Mucosa of rectum (tissue), 2 donors: ENCODE measurements at regions not wholly inside any gene's neighbourhood (a gene's known extent, or its start where the extent isn't known, plus 50 kb on each side); places are given as distances from the start of the nearest gene placed in this dataset.
"Not testable (repeated sequence)": the region's sequence is repeated elsewhere in the genome, so short reads cannot be mapped to it uniquely, and the experiment has no call there.

Experiments
- H3K27ac ChIP-seq, 2 donors: one replicate each; pipeline ENCODE4 v1.7.0; 2013; ENCODE audit warnings: inconsistent platforms in 2 of 2, low read depth in 2 of 2, low read length in 2 of 2
- H3K27me3 ChIP-seq, 2 donors: one replicate each; pipeline ENCODE4 v1.7.0; 2013; ENCODE audit warnings: low read length in 2 of 2; ENCODE audit not compliant: control insufficient read depth in 2 of 2, insufficient read depth in 2 of 2
- H3K36me3 ChIP-seq, 2 donors: one replicate each; pipeline ENCODE4 v1.7.0; 2013; ENCODE audit warnings: low read length in 2 of 2; ENCODE audit not compliant: control insufficient read depth in 2 of 2, insufficient read depth in 2 of 2
- H3K4me1 ChIP-seq, 2 donors: one replicate each; pipeline ENCODE4 v1.7.0; 2013; ENCODE audit warnings: low read length in 2 of 2, mild to moderate bottlenecking in 1 of 2; ENCODE audit not compliant: control insufficient read depth in 2 of 2, insufficient read depth in 2 of 2
- H3K4me3 ChIP-seq, 2 donors: one replicate each; pipeline ENCODE4 v1.7.0; 2013; ENCODE audit warnings: low read length in 2 of 2
- H3K9ac ChIP-seq, 2 donors: one replicate each; pipeline ENCODE4 v1.7.0; 2013; ENCODE audit warnings: low read length in 2 of 2, low read depth in 1 of 2, mild to moderate bottlenecking in 1 of 2
- H3K9me3 ChIP-seq, 2 donors: one replicate each; pipeline ENCODE4 v1.7.0; 2013; ENCODE audit warnings: low read length in 2 of 2; ENCODE audit not compliant: control insufficient read depth in 2 of 2
- donor health status: healthy.
- donor health status: Normal muscosa, but diverticular disease.

DNA sequence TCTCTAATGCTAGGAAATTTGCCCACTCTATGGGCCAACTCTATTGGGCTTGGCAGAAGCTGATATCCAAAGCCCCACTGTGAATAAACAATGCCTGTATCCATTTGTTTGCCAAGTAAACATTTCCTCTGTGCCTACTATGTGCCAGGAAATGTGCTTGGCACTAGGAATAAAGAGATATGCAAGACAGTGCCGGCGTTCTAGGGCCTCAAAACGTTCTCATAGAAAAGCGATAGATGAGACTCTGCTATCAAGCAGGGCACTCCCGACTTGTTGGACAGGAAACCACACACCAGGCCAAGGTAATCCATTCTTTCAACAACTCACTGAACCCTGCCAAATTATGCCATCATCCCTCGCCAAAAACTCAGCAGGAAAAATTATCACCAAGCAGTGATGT is 196.7 kb downstream of the IPMK start:
- H3K4me3 ChIP-seq: no peak overlapping the region
- H3K36me3 ChIP-seq: no peaks in the 10 kb centered on the region
- no peaks in the 10 kb centered on the region for H3K4me1 ChIP-seq
- H3K27me3 ChIP-seq: no peaks in the 10 kb centered on the region
- H3K9ac ChIP-seq: no peak overlapping the region
- H3K9me3 ChIP-seq: no peaks in the 10 kb centered on the region
- H3K27ac ChIP-seq: no peak overlapping the region

DNA sequence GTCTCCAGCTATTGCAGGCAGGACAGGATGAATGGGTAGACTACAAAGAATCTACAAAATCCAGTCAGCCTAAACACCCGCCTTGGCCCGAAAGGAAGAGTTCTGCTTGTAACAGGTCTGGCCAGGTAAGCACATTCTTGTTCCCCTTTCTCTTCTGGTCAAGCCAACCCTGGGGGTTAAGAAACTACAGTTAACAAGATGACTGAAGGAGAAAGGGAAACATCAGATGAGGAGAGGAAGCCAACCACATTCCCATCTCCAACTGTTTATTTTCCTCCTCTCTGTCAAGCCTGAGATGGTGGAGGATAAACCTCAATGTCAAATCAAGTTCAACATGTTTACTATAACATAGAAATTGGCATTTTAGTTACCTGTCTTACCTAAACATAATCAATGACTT is 198.9 kb downstream of the IPMK start:
- Histone ChIP-seq H3K36me3 (no peaks in the 10 kb centered on the region), H3K9me3 (no peaks in the 10 kb centered on the region), H3K27ac (no peak overlapping the region), H3K4me1 (no peaks in the 10 kb centered on the region), H3K27me3 (no peaks in the 10 kb centered on the region), H3K4me3 (no peak overlapping the region), H3K9ac (no peak overlapping the region)

DNA sequence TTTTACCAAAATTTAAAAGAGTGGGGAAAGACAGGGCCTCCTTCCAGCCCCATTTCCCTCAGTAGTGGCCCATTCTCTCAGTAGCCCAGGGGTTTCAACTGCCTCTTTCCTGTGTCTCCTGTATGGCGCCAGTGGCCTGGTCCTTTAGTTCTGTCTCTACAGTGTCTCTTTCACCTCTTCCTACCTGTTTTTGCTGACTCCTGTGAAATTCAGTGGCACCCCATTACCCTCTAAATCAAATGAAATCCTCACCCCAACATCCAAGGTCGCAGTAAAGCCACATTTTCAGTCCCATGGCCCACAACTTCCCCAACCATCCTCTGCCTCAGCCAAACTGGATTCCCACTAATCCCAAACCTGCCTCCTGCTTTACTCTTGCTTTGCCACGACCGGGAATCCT is 200.7 kb downstream of the IPMK start:
- H3K4me1 ChIP-seq: no peaks in the 10 kb centered on the region
- no peaks in the 10 kb centered on the region for H3K27me3 ChIP-seq
- no peaks in the 10 kb centered on the region for H3K9me3 ChIP-seq
- H3K36me3 ChIP-seq: no peaks in the 10 kb centered on the region
- H3K27ac ChIP-seq: no peak overlapping the region
- no peak overlapping the region for H3K9ac ChIP-seq
- H3K4me3 ChIP-seq: no peak overlapping the region

DNA sequence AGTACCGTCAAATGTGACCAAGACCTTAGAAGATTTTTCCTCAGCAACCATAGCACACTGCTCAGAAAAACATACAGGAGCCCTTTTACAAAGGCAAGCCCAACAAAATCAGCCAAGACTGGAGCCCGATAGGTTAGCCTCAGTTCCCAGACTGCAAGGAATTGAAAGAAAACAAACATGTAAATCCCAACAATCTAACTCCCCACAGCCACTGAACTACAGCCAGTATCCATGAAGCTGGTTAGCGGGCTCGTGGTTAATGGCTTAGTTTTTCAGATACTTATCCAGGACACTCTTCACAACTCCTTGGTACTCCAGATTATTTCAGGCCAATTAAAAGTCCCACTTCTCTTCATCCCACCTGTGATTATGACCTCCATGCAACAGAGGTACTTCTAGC is 201.6 kb downstream of the IPMK start:
- no peak overlapping the region for H3K9ac ChIP-seq
- H3K36me3 ChIP-seq: no peaks in the 10 kb centered on the region
- no peaks in the 10 kb centered on the region for H3K27me3 ChIP-seq
- H3K4me3 ChIP-seq: no peak overlapping the region
- no peak overlapping the region for H3K27ac ChIP-seq
- H3K9me3 ChIP-seq: no peaks in the 10 kb centered on the region
- no peaks in the 10 kb centered on the region for H3K4me1 ChIP-seq

DNA sequence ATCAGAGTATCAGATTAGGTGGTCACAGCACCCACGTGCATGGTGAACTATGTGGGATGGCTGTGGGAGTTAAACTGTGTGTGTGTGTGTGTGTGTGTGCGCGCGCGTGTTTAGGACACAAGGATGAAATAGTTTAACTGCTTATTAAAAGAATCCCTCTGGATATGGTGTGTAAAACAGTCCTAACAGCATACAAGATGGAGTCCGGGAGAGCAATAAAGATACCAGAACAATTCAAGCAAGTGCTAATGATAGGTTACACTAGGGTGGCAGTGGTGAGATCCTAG is 202.2 kb downstream of the IPMK start:
- no peaks in the 10 kb centered on the region for H3K27me3 ChIP-seq
- H3K36me3 ChIP-seq: no peaks in the 10 kb centered on the region
- H3K4me3 ChIP-seq: no peak overlapping the region
- H3K27ac ChIP-seq: no peak overlapping the region
- no peaks in the 10 kb centered on the region for H3K4me1 ChIP-seq
- no peaks in the 10 kb centered on the region for H3K9me3 ChIP-seq
- H3K9ac ChIP-seq: no peak overlapping the region

DNA sequence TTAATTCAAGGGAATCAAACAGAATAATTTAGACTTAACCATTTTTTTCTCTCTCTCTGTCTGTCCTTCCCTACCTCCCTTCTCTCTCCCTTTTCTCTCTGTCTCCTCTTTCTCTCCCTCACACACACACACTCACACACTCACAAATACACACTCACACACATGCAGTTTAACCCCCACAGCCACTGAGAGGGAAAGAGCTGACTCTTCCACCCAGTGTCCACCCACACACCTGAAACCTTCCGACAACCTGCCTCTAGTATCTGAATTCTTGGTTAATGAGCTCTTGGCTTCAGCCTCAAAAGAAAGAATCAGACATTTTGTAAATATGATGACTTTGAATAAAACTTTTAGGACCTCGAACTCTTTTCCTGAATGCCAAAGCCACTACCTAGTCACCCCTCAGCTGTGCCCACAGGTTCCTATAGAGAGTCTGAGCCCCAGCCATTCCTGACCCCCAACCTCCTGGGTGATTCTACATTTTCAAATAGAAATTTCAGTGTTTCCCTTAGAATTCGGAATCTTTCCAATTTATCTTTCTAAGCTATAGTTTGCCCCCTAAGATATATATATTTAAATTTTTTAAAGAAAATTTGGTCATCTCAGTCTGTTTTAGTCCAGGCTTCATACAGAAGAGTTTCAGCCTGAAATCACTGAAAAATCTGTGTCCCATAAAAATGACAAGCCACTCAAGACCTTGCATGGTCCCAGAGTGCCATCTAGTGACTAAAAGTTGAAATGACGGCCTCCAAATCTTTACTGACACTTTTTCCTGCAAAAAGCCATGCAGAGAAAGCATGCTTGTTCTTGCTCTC is 202.8 kb downstream of the IPMK start:
- H3K9me3 ChIP-seq: no peaks in the 10 kb centered on the region
- no peaks in the 10 kb centered on the region for H3K36me3 ChIP-seq
- no peaks in the 10 kb centered on the region for H3K27me3 ChIP-seq
- H3K4me1 ChIP-seq: no peaks in the 10 kb centered on the region
- H3K4me3 ChIP-seq: no peak overlapping the region
- H3K27ac ChIP-seq: no peak overlapping the region
- H3K9ac ChIP-seq: no peak overlapping the region

DNA sequence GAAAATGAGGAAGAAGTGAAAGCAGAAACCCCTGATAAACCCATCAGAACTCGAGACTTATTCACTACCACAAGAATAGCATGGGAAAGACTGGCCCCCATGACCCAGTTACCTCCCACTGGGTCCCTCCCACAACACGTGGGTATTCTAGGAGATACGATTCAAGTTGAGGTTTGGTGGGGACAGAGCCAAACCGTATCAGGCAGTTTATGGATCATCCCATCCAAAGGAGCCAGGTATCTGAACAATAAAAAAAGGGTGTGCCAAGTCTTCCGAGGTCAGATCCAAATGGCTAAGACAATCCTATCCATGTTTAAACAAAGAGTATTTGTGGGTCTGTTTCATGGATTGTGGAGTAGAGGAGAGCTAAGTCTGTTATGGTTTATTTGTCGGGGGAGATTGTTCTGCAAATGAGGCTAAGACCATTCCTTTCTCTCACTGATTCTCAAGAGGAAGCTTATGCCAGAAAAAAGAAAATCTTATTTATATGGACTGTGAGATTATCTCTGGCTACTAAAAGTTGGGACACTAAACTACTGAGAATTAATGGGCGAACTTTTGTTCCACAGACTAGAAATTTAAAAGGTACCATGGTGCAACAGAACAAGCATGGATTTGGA is 203.7 kb downstream of the IPMK start:
- no peaks in the 10 kb centered on the region for H3K27me3 ChIP-seq
- H3K4me1 ChIP-seq: no peaks in the 10 kb centered on the region
- H3K36me3 ChIP-seq: no peaks in the 10 kb centered on the region
- no peaks in the 10 kb centered on the region for H3K9me3 ChIP-seq
- H3K4me3 ChIP-seq: no peak overlapping the region
- no peak overlapping the region for H3K27ac ChIP-seq
- H3K9ac ChIP-seq: no peak overlapping the region

DNA sequence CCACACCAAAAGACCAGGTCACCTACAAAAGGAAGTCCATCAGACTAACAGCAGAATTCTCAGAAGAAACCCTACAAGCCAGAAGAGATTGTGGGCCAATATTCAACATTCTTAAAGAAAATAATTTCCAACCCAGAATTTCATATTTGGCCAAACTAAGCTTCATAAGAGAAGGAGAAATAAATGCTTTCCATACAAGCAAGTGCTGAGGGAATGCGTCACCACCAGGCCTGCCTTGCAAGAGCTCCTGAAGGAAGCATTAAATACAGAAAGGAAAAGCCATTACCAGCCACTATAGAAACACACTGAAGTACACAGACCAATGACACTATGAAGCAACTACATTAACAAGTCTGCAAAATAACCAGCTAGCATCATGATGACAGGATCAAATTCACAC is 209.0 kb downstream of the IPMK start:
- not testable (repeated sequence) for H3K27me3 ChIP-seq, H3K4me1 ChIP-seq, H3K9me3 ChIP-seq, H3K4me3 ChIP-seq, H3K27ac ChIP-seq, H3K9ac ChIP-seq, H3K36me3 ChIP-seq

DNA sequence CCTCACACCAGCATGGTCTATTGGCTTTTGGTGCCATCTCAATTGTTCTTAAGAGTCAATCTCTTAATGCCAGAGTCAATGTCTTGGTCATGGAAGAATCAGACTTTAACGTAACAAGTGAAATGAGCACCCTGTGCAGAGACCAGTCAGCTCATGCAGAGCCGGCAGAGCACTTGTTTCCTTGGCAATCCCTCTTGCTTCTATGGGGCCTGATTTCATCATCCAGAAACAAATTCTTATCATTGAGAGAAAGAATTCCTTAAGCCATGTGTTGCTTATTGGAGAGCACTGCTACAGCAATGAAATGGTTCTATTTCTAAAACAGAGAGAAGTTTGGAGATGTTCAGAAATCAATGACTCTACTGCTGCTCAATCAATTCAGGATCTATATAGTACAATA is 212.8 kb downstream of the IPMK start:
- Histone ChIP-seq H3K9ac (no peak overlapping the region), H3K36me3 (no peaks in the 10 kb centered on the region), H3K4me3 (no peak overlapping the region)

DNA sequence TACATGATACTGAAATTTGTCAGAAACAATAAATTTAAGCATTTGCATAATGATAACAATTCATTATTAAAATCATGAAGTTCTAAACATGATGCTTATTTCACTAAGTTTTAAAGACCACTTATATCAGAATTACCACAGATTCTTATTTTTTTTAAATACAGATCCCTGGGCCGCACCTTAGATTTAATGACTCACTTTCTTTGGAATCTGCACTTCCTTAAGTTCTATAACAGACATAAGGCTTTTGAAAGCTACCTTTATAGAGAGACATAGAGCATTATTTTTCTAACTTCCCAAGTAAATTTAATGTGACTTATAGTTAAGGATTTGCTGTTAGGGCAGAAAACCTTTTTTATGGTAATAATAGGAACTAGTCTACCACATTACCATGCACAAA is 214.9 kb downstream of the IPMK start:
- H3K9ac ChIP-seq: no peak overlapping the region
- H3K36me3 ChIP-seq: no peaks in the 10 kb centered on the region
- no peaks in the 10 kb centered on the region for H3K4me1 ChIP-seq
- no peak overlapping the region for H3K4me3 ChIP-seq
- H3K27ac ChIP-seq: no peak overlapping the region
- no peaks in the 10 kb centered on the region for H3K27me3 ChIP-seq
- no peaks in the 10 kb centered on the region for H3K9me3 ChIP-seq

More for the DNA sequence above, 212.8 kb downstream of the IPMK start:
- no peaks in the 10 kb centered on the region for H3K27me3 ChIP-seq
- no peaks in the 10 kb centered on the region for H3K9me3 ChIP-seq
- H3K4me1 ChIP-seq: no peaks in the 10 kb centered on the region
- H3K27ac ChIP-seq: no peak overlapping the region
